HG03565 (cell line): ENCODE measurements at regions not wholly inside any gene's neighbourhood (a gene's known extent, or its start where the extent isn't known, plus 50 kb on each side); places are given as distances from the start of the nearest gene placed in this dataset.
A peak's percentile ranks its signal among the peaks of the same experiment; 100 is the strongest.

ENCODE experiments used
- ATAC-seq: cut with Tn5 transposase; IDR thresholded peaks from one replicate; pipeline ENCODE4 v1.9.1; 2021; ENCODE audit warnings: mild to moderate bottlenecking, moderate library complexity; ENCODE audit not compliant: unreplicated experiment

- no peak for ATAC-seq
These were observed 1174.7 kb upstream of the MAP3K7 start for GRCh38 chr6:91761621-91762020.

GRCh38 chr6:91754691-91755090, 1167.8 kb upstream of the MAP3K7 start:
- ATAC-seq = no peak

- ATAC-seq = no peak
These were observed 1164.7 kb upstream of the MAP3K7 start for GRCh38 chr6:91751526-91751925.

- no peak for ATAC-seq
These were observed 1157.7 kb upstream of the MAP3K7 start for GRCh38 chr6:91744566-91744965.

GRCh38 chr6:91743756-91744155, 1156.9 kb upstream of the MAP3K7 start:
- ATAC-seq = no peak

- no peak for ATAC-seq
These were observed 1145.1 kb upstream of the MAP3K7 start for GRCh38 chr6:91731939-91732338.

GRCh38 chr6:91730710-91731109, 1143.8 kb upstream of the MAP3K7 start:
- ATAC-seq = no peak

- no peak for ATAC-seq
These were observed 1133.5 kb upstream of the MAP3K7 start for GRCh38 chr6:91720324-91720723.

- ATAC-seq = no peak
These were observed 1132.5 kb upstream of the MAP3K7 start for GRCh38 chr6:91719414-91719813.

- peak; percentile 67 for ATAC-seq
These were observed 1131.3 kb upstream of the MAP3K7 start for GRCh38 chr6:91718198-91718597.

GRCh38 chr6:91717094-91717493, 1130.2 kb upstream of the MAP3K7 start:
- ATAC-seq = no peak

GRCh38 chr6:91716361-91716760, 1129.5 kb upstream of the MAP3K7 start:
- no peak for ATAC-seq

- ATAC-seq = no peak
These were observed 1128.4 kb upstream of the MAP3K7 start for GRCh38 chr6:91715171-91715805.

- no peak for ATAC-seq
These were observed 1127.0 kb upstream of the MAP3K7 start for GRCh38 chr6:91713911-91714310.

GRCh38 chr6:91711518-91711917, 1124.6 kb upstream of the MAP3K7 start:
- no peak for ATAC-seq

GRCh38 chr6:91710342-91710741, 1123.5 kb upstream of the MAP3K7 start:
- ATAC-seq = no peak

GRCh38 chr6:91708534-91708933, 1121.7 kb upstream of the MAP3K7 start:
- no peak for ATAC-seq

GRCh38 chr6:91705646-91706045, 1118.8 kb upstream of the MAP3K7 start:
- ATAC-seq = no peak

- ATAC-seq = no peak
These were observed 1117.7 kb upstream of the MAP3K7 start for GRCh38 chr6:91704531-91704930.

- ATAC-seq = peak; percentile 74
These were observed 1110.3 kb upstream of the MAP3K7 start for GRCh38 chr6:91697010-91697695.

GRCh38 chr6:91695221-91695620, 1108.3 kb upstream of the MAP3K7 start:
- ATAC-seq = no peak

- no peak for ATAC-seq
These were observed 1107.3 kb upstream of the MAP3K7 start for GRCh38 chr6:91694016-91694654.
